H1 (cell line): ENCODE measurements at regions not wholly inside any gene's neighbourhood (a gene's known extent, or its start where the extent isn't known, plus 50 kb on each side); places are given as distances from the start of the nearest gene placed in this dataset.

Source experiments
- CTCF ChIA-PET: fragments of 300-600 bp; sonication (Branson Sonifier 250); formaldehyde crosslinking; loops from one replicate; lab custom pipeline; 2021; ENCODE audit not compliant: partially characterized antibody; lab: Charles Lee
- POLR2A ChIA-PET: fragments of 300-600 bp; sonication (Branson Sonifier 250); formaldehyde crosslinking; loops from one replicate; lab custom pipeline; 2021; ENCODE audit warnings: inconsistent platforms; ENCODE audit not compliant: partially characterized antibody; lab: Charles Lee
- DNase-seq, 2 experiments: peaks; one replicate each; pipeline versions ENCODE4 v3.0.0 to v3.0.0-alpha.2; 2010 to 2022; ENCODE audit warnings: low spot score in 2 of 2, low read depth in 1 of 2, mixed read lengths in 1 of 2
- FAIRE-seq: peaks from 2 replicates; lab custom pipeline; 2011; peaks lifted over from hg19 to GRCh38; lab: Jason Lieb, UNC
- H2AFZ ChIP-seq: 2 replicates; pipeline ENCODE4 v1.8.1; 2012; ENCODE audit warnings: low read length, inconsistent platforms
- H2AK5ac ChIP-seq: 2 replicates; pipeline ENCODE4 v1.6.1; 2013; ENCODE audit warnings: low read depth, low read length
- H2BK120ac ChIP-seq: replicated peaks from 2 replicates; pipeline ENCODE3; 2013; ENCODE audit warnings: low read depth, low read length, inconsistent platforms
- H2BK12ac ChIP-seq: 2 replicates; pipeline ENCODE4 v1.6.1; 2013; ENCODE audit warnings: low read depth, low read length
- H2BK15ac ChIP-seq: 2 replicates; pipeline ENCODE4 v1.6.1; 2013; ENCODE audit warnings: low read length
- H2BK20ac ChIP-seq: 2 replicates; pipeline ENCODE4 v1.6.1; 2013; ENCODE audit warnings: low read length
- H2BK5ac ChIP-seq: 2 replicates; pipeline ENCODE4 v1.6.1; 2013; ENCODE audit warnings: low read depth, low read length
- H3K14ac ChIP-seq: 2 replicates; pipeline ENCODE4 v1.6.1; 2013; ENCODE audit warnings: inconsistent platforms; ENCODE audit not compliant: insufficient read length
- H3K18ac ChIP-seq: 2 replicates; pipeline ENCODE4 v1.6.1; 2013; ENCODE audit warnings: low read length; ENCODE audit errors: extremely low read depth
- H3K23ac ChIP-seq: 2 replicates; pipeline ENCODE4 v1.6.1; 2013; ENCODE audit warnings: inconsistent platforms; ENCODE audit not compliant: insufficient read length
- H3K23me2 ChIP-seq: 2 replicates; pipeline ENCODE4 v1.6.1; 2013; ENCODE audit warnings: low read depth, low read length
- H3K27ac ChIP-seq: 2 replicates; pipeline ENCODE4 v1.6.1; 2011; ENCODE audit warnings: low read depth, low read length, inconsistent platforms
- H3K27me3 ChIP-seq, 4 experiments: replicated peaks in 1 of 4; 1 replicate in 1 of 4; 2 replicates in 3 of 4; pipeline versions ENCODE4 v1.6.1 to v1.8.1; 2011 to 2013; ENCODE audit warnings: low read length in 3 of 4, mild to moderate bottlenecking in 3 of 4, inconsistent platforms in 2 of 4, mixed read lengths in 2 of 4, moderate library complexity in 1 of 4; ENCODE audit not compliant: control insufficient read depth in 3 of 4, insufficient read depth in 3 of 4; ENCODE audit errors: extremely low read depth in 1 of 4
- H3K36me3 ChIP-seq, 4 experiments: 2 replicates each; pipeline versions ENCODE4 v1.6.1 to v1.8.1; 2011 to 2013; ENCODE audit warnings: mild to moderate bottlenecking in 4 of 4, low read length in 3 of 4, moderate library complexity in 2 of 4, control low read depth in 1 of 4, inconsistent platforms in 1 of 4; ENCODE audit not compliant: insufficient read depth in 4 of 4, control insufficient read depth in 2 of 4
- H3K4ac ChIP-seq: replicated peaks from 2 replicates; pipeline ENCODE3; 2013; ENCODE audit warnings: low read length, low read depth, mixed read lengths, inconsistent platforms; ENCODE audit not compliant: insufficient read length
- H3K4me1 ChIP-seq, 4 experiments: replicated peaks in 1 of 4; 1 replicate in 1 of 4; 2 replicates in 3 of 4; pipeline versions ENCODE4 v1.6.1 to v1.8.1; 2011 to 2013; ENCODE audit warnings: low read length in 3 of 4, inconsistent platforms in 2 of 4, mixed read lengths in 1 of 4; ENCODE audit not compliant: insufficient read depth in 4 of 4, control insufficient read depth in 3 of 4
- H3K4me2 ChIP-seq, 2 experiments: 2 replicates each; pipeline versions ENCODE4 v1.6.1 to v1.8.1; 2011 to 2013; ENCODE audit warnings: low read depth in 2 of 2, low read length in 2 of 2, control low read depth in 1 of 2, inconsistent platforms in 1 of 2, mild to moderate bottlenecking in 1 of 2; ENCODE audit not compliant: insufficient read depth in 1 of 2
- H3K4me3 ChIP-seq, 4 experiments: fragments of 200-600, 300-600 bp in 1 of 4; sonication (generic), shearing (Covaris generic), sonication (Bioruptor Twin) in 1 of 4; 2 replicates each; pipeline versions ENCODE4 v1.5.1 to v1.8.1; 2011 to 2016; ENCODE audit warnings: low read length in 4 of 4, low read depth in 3 of 4, control low read depth in 2 of 4, inconsistent platforms in 2 of 4, mild to moderate bottlenecking in 2 of 4, mixed read lengths in 1 of 4, moderate library complexity in 1 of 4; ENCODE audit not compliant: insufficient read depth in 2 of 4; ENCODE audit errors: extremely low read depth in 1 of 4
- H3K56ac ChIP-seq: replicated peaks from 2 replicates; pipeline ENCODE3; 2013; ENCODE audit warnings: low read depth, mild to moderate bottlenecking, mixed read lengths, low read length, inconsistent platforms; ENCODE audit not compliant: insufficient read length
- H3K79me1 ChIP-seq: 2 replicates; pipeline ENCODE4 v1.6.1; 2013; ENCODE audit warnings: low read depth, low read length, control low read depth
- H3K79me2 ChIP-seq, 2 experiments: 2 replicates each; pipeline versions ENCODE4 v1.6.1 to v1.8.1; 2012 to 2013; ENCODE audit warnings: low read length in 2 of 2, mild to moderate bottlenecking in 2 of 2, inconsistent platforms in 1 of 2; ENCODE audit not compliant: insufficient read depth in 2 of 2, control insufficient read depth in 1 of 2
- H3K9ac ChIP-seq, 4 experiments: replicated peaks in 1 of 4; 1 replicate in 1 of 4; 2 replicates in 3 of 4; pipeline versions ENCODE4 v1.6.1 to v1.8.1; 2011 to 2013; ENCODE audit warnings: low read depth in 3 of 4, low read length in 3 of 4, control low read depth in 2 of 4, mild to moderate bottlenecking in 2 of 4, moderate library complexity in 2 of 4, inconsistent platforms in 1 of 4; ENCODE audit errors: extremely low read depth in 1 of 4
- H3K9me3 ChIP-seq, 2 experiments: 2 replicates each; pipeline versions ENCODE4 v1.6.1 to v1.8.1; 2012 to 2013; ENCODE audit warnings: mild to moderate bottlenecking in 2 of 2, moderate library complexity in 2 of 2, control low read depth in 1 of 2, inconsistent platforms in 1 of 2, low read depth in 1 of 2, low read length in 1 of 2, mixed read lengths in 1 of 2; ENCODE audit not compliant: insufficient read depth in 2 of 2
- H4K20me1 ChIP-seq, 2 experiments: replicated peaks in 1 of 2; 2 replicates each; pipeline versions ENCODE3 to v1.8.1; 2011 to 2013; ENCODE audit warnings: inconsistent platforms in 2 of 2, low read length in 2 of 2, mild to moderate bottlenecking in 1 of 2; ENCODE audit not compliant: insufficient read depth in 2 of 2, control insufficient read depth in 1 of 2
- H4K5ac ChIP-seq: 2 replicates; pipeline ENCODE4 v1.6.1; 2013; ENCODE audit warnings: low read length, low read depth, mixed read lengths, inconsistent platforms; ENCODE audit not compliant: insufficient read length
- H4K8ac ChIP-seq: 2 replicates; pipeline ENCODE4 v1.8.0; 2013; ENCODE audit warnings: mild to moderate bottlenecking, moderate library complexity, low read length, inconsistent platforms; ENCODE audit not compliant: insufficient read depth; ENCODE audit errors: extremely low read depth
- H4K91ac ChIP-seq: replicated peaks from 2 replicates; pipeline ENCODE3; 2013; ENCODE audit warnings: low read length, mixed read lengths, inconsistent platforms; ENCODE audit not compliant: insufficient read length
- CBX5 ChIP-seq: fragments of 300-800, 300-1000 bp; sonication (generic); IDR thresholded peaks from 2 replicates; pipeline ENCODE4 v1.7.1; 2016; ENCODE audit warnings: antibody characterized with exemption, low read length, low read depth
- CBX8 ChIP-seq: fragments of 300-800, 300-1000 bp; sonication (generic); IDR thresholded peaks from 2 replicates; pipeline ENCODE4 v1.7.1; 2016; ENCODE audit warnings: low read depth, low read length, borderline replicate concordance
- CTBP2 ChIP-seq: IDR thresholded peaks from 2 replicates; pipeline ENCODE4 v1.7.0; 2011; ENCODE audit warnings: borderline replicate concordance, mild to moderate bottlenecking, moderate library complexity, mixed read lengths, low read length; ENCODE audit not compliant: insufficient read depth, insufficient read length
- FOSL1 ChIP-seq: IDR thresholded peaks from 2 replicates; pipeline ENCODE4 v1.6.1; 2011; ENCODE audit warnings: mild to moderate bottlenecking, low read depth, low read length, moderate library complexity; ENCODE audit not compliant: insufficient read depth
- GABPA ChIP-seq: IDR thresholded peaks from 2 replicates; pipeline ENCODE4 v1.6.1; 2011; ENCODE audit warnings: mild to moderate bottlenecking, low read length, moderate library complexity, borderline replicate concordance; ENCODE audit not compliant: insufficient read depth
- RXRA ChIP-seq: IDR thresholded peaks from 2 replicates; pipeline ENCODE4 v1.6.1; 2011; ENCODE audit warnings: low read depth, mild to moderate bottlenecking, low read length, moderate library complexity; ENCODE audit not compliant: insufficient read depth
- SIN3A ChIP-seq, 2 experiments: IDR thresholded peaks in 1 of 2; conservative IDR thresholded peaks in 1 of 2; 2 replicates each; pipeline ENCODE4 v1.6.1; 2011 to 2012; ENCODE audit warnings: low read length in 2 of 2, improper control_type of control experiment in 1 of 2, low read depth in 1 of 2, mild to moderate bottlenecking in 1 of 2
- SIX5 ChIP-seq: IDR thresholded peaks from 2 replicates; pipeline ENCODE4 v1.6.1; 2011; ENCODE audit warnings: mild to moderate bottlenecking, low read depth, low read length
- SP2 ChIP-seq: IDR thresholded peaks from 2 replicates; pipeline ENCODE4 v1.6.1; 2012; ENCODE audit warnings: mild to moderate bottlenecking, low read length, inconsistent platforms
- SUZ12 ChIP-seq: fragments of 200-600 bp; sonication (generic); IDR thresholded peaks from 2 replicates; pipeline ENCODE4 v1.6.1; 2012; ENCODE audit warnings: mild to moderate bottlenecking, inconsistent platforms, low read length, moderate library complexity, mixed read lengths
- WGBS, 2 experiments: shearing (Covaris generic) in 1 of 2; methylation state at CpG; one replicate each; pipeline versions ENCODE4 v1.1.6 to v1.1.7; 2013 to 2015; ENCODE audit warnings: low lambda C conversion rate in 2 of 2, mixed read lengths in 2 of 2, inconsistent platforms in 1 of 2, low coverage in 1 of 2, missing lambda C conversion rate in 1 of 2; ENCODE audit not compliant: insufficient replicate concordance in 2 of 2, insufficient coverage in 1 of 2, insufficient read length in 1 of 2; ENCODE audit errors: extremely low coverage in 1 of 2, missing lambda C conversion rate in 1 of 2; 5-methylcytosine and 5-hydroxymethylcytosine counted together
- TF ChIP-seq, protein P1 (sequence below), 3 experiments: IDR thresholded peaks; 1 replicate in 2 of 3; 2 replicates in 1 of 3; pipeline versions ENCODE4 v1.5.1 to v1.6.1; 2011; ENCODE audit warnings: low read length in 3 of 3, mild to moderate bottlenecking in 3 of 3, inconsistent platforms in 2 of 3, low read depth in 1 of 3, moderate library complexity in 1 of 3; ENCODE audit not compliant: insufficient read depth in 1 of 3; ENCODE audit errors: control extremely low read depth in 1 of 3

GRCh38 chr3:4162096-4162495 is 141.1 kb upstream of the SETMAR start:
- Histone ChIP-seq H3K79me1 (no peaks in the 10 kb centered on the region), H2BK5ac (no peak overlapping the region; the same call in 1 of the 2 replicates), H3K23ac (no peak overlapping the region), H3K36me3 (no peaks in the 10 kb centered on the region), H4K8ac (no peak overlapping the region), H2AK5ac (no peak overlapping the region), H2AFZ (no peak overlapping the region), H2BK15ac (no peak overlapping the region), H3K79me2 (no peaks in the 10 kb centered on the region), H3K27me3 (peaks cover 0 to 1% (median 0%) of the 10 kb centered on the region in 4 experiments; a peak in 1 of 7 replicates), H4K91ac (no peak overlapping the region), H2BK20ac (no peak overlapping the region), H4K20me1 (no peaks in the 10 kb centered on the region), H3K27ac (no peak overlapping the region), H2BK12ac (peak overlapping the region; percentile 86), H3K4ac (no peak overlapping the region), H3K9me3 (peaks cover 3 to 6% of the 10 kb centered on the region in 2 experiments; a peak in 1 of 4 replicates), H2BK120ac (no peak overlapping the region), H3K23me2 (no peaks in the 10 kb centered on the region), H3K56ac (no peak overlapping the region), H3K9ac (no peak overlapping the region), H4K5ac (no peak overlapping the region), H3K14ac (no peak overlapping the region), H3K4me1 (peaks cover 0 to 4% (median 0%) of the 10 kb centered on the region in 4 experiments; a peak in 1 of 7 replicates), H3K4me2 (no peak overlapping the region), H3K4me3 (no peak overlapping the region), H3K18ac (no peak overlapping the region)
- DNase-seq (no peak), FAIRE-seq (no peak)
- 100% methylated on average over 1 of the region's 1 CpG; no CpG with 5 or more reads in 1 of the 2 experiments for WGBS, 2 experiments
- CTCF ChIA-PET, result interaction anchor here (0.8 kb wide), 1 partner anchor 164 kb away, joined by 3 read pairs; no protein-coding TSS in a partner anchor
- POLR2A ChIA-PET, result no interaction called here
- TF ChIP-seq CBX5 (no peak), CBX8 (no peak), FOSL1 (no peak), RXRA (no peak), SP2 (no peak), CTBP2 (no peak), SIN3A (conservative IDR thresholded peaks at IDR 0.05 in 1 of 2, IDR thresholded peaks at IDR 0.05 in 1 of 2; ENCODE audit: low read depth in 1 of 2, low read length in 2 of 2) (no peak), SUZ12 (no peak), GABPA (no peak), SIX5 (no peak)
- TF ChIP-seq, protein P1, sequence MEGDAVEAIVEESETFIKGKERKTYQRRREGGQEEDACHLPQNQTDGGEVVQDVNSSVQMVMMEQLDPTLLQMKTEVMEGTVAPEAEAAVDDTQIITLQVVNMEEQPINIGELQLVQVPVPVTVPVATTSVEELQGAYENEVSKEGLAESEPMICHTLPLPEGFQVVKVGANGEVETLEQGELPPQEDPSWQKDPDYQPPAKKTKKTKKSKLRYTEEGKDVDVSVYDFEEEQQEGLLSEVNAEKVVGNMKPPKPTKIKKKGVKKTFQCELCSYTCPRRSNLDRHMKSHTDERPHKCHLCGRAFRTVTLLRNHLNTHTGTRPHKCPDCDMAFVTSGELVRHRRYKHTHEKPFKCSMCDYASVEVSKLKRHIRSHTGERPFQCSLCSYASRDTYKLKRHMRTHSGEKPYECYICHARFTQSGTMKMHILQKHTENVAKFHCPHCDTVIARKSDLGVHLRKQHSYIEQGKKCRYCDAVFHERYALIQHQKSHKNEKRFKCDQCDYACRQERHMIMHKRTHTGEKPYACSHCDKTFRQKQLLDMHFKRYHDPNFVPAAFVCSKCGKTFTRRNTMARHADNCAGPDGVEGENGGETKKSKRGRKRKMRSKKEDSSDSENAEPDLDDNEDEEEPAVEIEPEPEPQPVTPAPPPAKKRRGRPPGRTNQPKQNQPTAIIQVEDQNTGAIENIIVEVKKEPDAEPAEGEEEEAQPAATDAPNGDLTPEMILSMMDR (IDR thresholded peaks at IDR 0.05; ENCODE audit: control extremely low read depth in 1 of 3, insufficient read depth in 1 of 3, low read depth in 1 of 3, low read length in 3 of 3), result no peak
